ENCODE measurements at regions not wholly inside any gene's neighbourhood (a gene's known extent, or its start where the extent isn't known, plus 50 kb on each side); places are given as distances from the start of the nearest gene placed in this dataset.

DNA sequence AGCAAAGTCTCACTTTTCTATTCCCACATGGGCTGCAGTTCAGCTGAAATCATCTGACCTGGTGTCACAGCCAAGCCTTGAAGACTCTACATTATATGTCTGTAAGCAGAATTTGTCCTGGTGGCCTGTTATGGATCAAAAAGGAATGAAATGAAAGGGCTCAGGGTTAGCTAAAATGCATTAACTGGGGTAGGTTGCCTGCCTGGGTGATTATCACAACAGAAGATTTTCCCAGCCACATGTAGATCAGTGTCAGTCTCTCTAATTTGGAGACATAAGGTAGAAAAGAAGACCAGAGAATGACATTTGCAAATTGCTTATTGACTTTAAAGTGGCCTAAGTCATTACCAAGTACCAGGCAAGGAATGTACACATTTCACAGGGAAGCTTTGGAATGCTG is 289.0 kb downstream of the CAAP1 start:
- no peak overlapping the region for H3K4me3 ChIP-seq (ENCODE audit: low read depth, low read length)
- H3K27me3 Mint-ChIP-seq, result no peaks in the 10 kb centered on the region

DNA sequence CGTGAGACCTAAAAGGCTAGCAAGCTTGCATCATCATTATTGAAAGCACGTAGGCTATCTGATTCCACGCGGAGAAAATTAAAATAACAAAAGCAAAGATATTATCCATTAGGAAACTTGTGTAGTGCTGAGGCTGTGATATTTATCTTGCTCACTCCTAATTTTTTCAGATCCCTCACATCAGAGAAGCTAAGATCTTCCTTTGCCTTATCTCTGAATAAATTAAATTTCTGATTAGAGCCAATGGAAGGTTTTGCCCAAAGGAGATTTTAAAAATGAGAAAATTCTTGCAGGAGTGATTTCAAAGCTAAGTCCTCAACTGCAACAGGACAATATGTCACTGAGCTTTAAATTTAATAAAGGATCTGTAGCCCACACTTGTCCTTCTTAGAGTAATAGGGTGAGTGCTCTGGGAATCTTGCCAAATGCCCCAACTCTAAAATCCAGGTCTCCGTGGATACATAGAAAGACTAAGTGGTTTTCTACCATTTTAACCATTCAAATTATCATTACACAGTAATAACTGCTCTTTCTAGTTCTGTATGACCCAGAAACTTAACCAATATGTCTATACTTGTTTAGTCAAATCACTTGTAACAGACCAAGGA is 295.0 kb downstream of the CAAP1 start:
- Histone ChIP-seq H3K36me3 (ENCODE audit: control insufficient read depth, insufficient read depth, low read length) (no peaks in the 10 kb centered on the region), H3K27ac (ENCODE audit: insufficient read depth, low read length, poor library complexity, severe bottlenecking) (no peak overlapping the region), H3K27me3 (ENCODE audit: control insufficient read depth, insufficient read depth, low read length) (no peaks in the 10 kb centered on the region), H3K4me3 (ENCODE audit: low read depth, low read length) (no peak overlapping the region), H3K9me3 (ENCODE audit: control insufficient read depth in 2 of 2, low read length in 2 of 2) (no peaks in the 10 kb centered on the region), H3K4me1 (ENCODE audit: control insufficient read depth, insufficient read depth, low read length, poor library complexity, severe bottlenecking) (no peaks in the 10 kb centered on the region)
- Mint-ChIP-seq H3K4me3 (no peak overlapping the region), H3K36me3 (no peaks in the 10 kb centered on the region), H3K9me3 (peaks cover 4 to 25% (median 9%) of the 10 kb centered on the region in 7 donors), H3K27me3 (no peaks in the 10 kb centered on the region), H3K4me1 (no peaks in the 10 kb centered on the region), H3K27ac (no peak overlapping the region)
- DNase-seq (no peak), ATAC-seq (ENCODE audit: low read depth in 2 of 2) (no peak)

More for the DNA sequence above, 289.0 kb downstream of the CAAP1 start:
- ATAC-seq (ENCODE audit: low read depth in 2 of 2) (no peak), DNase-seq (no peak)
- Mint-ChIP-seq H3K4me3 (no peak overlapping the region), H3K4me1 (no peaks in the 10 kb centered on the region), H3K27ac (no peak overlapping the region), H3K36me3 (no peaks in the 10 kb centered on the region), H3K9me3 (peaks cover 0 to 10% (median 2%) of the 10 kb centered on the region in 7 donors)
- Histone ChIP-seq H3K4me1 (ENCODE audit: control insufficient read depth, insufficient read depth, low read length, poor library complexity, severe bottlenecking) (no peaks in the 10 kb centered on the region), H3K9me3 (ENCODE audit: control insufficient read depth in 2 of 2, low read length in 2 of 2) (no peaks in the 10 kb centered on the region), H3K27me3 (ENCODE audit: control insufficient read depth, insufficient read depth, low read length) (no peaks in the 10 kb centered on the region), H3K36me3 (ENCODE audit: control insufficient read depth, insufficient read depth, low read length) (no peaks in the 10 kb centered on the region), H3K27ac (ENCODE audit: insufficient read depth, low read length, poor library complexity, severe bottlenecking) (no peak overlapping the region)

DNA sequence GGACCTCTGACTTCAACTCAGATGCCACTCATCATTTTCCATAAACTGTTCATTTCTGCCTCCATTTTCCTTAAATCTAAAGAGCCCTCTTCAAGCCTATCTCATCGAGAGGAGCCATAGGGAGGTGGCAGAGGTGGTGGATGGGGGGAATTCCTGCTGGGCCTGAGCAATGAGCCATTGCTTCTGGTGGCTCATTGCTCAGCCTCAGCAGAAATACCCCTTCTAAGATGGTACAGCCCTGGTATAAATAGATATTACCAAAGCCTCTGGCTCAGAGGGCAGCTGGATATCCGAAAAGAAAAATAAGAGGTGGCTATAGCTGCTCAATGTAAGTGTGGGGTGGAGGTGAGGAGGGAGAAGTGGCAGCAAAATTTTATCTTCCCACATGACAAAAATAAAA is 313.5 kb downstream of the CAAP1 start:
- peaks cover 0 to 9% (median 0%) of the 10 kb centered on the region in 7 donors for H3K9me3 Mint-ChIP-seq
- H3K4me3 ChIP-seq (ENCODE audit: low read depth, low read length), result no peak overlapping the region
- no peak overlapping the region for H3K27ac ChIP-seq (ENCODE audit: insufficient read depth, low read length, poor library complexity, severe bottlenecking)
- H3K27me3 ChIP-seq (ENCODE audit: control insufficient read depth, insufficient read depth, low read length), result no peaks in the 10 kb centered on the region
- H3K4me1 ChIP-seq (ENCODE audit: control insufficient read depth, insufficient read depth, low read length, poor library complexity, severe bottlenecking), result no peaks in the 10 kb centered on the region
- no peaks in the 10 kb centered on the region for H3K36me3 ChIP-seq (ENCODE audit: control insufficient read depth, insufficient read depth, low read length)
- no peak overlapping the region for H3K4me3 Mint-ChIP-seq
- H3K4me1 Mint-ChIP-seq, result no peaks in the 10 kb centered on the region
- H3K27ac Mint-ChIP-seq, result no peak overlapping the region
- no peaks in the 10 kb centered on the region for H3K36me3 Mint-ChIP-seq
- ATAC-seq (ENCODE audit: low read depth in 2 of 2) (no peak), DNase-seq (no peak)
- H3K9me3 ChIP-seq (ENCODE audit: control insufficient read depth in 2 of 2, low read length in 2 of 2), result no peaks in the 10 kb centered on the region
- H3K27me3 Mint-ChIP-seq, result no peaks in the 10 kb centered on the region

DNA sequence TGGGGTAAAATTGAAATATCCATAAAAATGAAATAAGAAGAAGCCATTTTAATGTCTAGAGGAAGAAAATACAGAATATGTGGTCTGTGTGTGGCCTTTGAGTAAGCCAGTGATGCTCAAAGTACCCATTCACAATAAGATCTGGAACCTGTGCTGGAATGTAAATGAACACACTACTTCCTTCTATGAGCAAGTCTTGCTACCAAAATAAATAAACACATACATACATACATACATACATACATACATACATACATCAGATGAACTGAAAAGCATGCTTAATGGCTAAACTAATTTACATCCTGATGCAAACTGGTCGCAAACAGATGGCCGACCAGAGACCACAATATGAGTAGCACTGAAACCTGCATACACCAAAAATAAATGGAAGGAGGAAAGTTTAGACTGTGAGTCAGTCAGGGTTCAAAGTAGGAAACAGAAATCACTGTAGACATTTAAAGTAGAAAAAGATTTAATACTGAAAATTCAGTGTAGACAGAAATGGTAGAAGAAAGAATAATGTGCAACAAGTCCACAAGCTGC is 317.6 kb downstream of the CAAP1 start:
- Mint-ChIP-seq H3K4me1 (no peaks in the 10 kb centered on the region), H3K9me3 (peaks cover 0 to 2% (median 0%) of the 10 kb centered on the region in 7 donors), H3K27ac (no peak overlapping the region), H3K27me3 (no peaks in the 10 kb centered on the region), H3K36me3 (no peaks in the 10 kb centered on the region), H3K4me3 (no peak overlapping the region)
- no peak for ATAC-seq (ENCODE audit: low read depth in 2 of 2)
- no peaks in the 10 kb centered on the region for H3K4me1 ChIP-seq (ENCODE audit: control insufficient read depth, insufficient read depth, low read length, poor library complexity, severe bottlenecking)
- H3K27ac ChIP-seq (ENCODE audit: insufficient read depth, low read length, poor library complexity, severe bottlenecking), result no peak overlapping the region
- DNase-seq, result no peak
- no peaks in the 10 kb centered on the region for H3K36me3 ChIP-seq (ENCODE audit: control insufficient read depth, insufficient read depth, low read length)
- no peak overlapping the region for H3K4me3 ChIP-seq (ENCODE audit: low read depth, low read length)
- H3K27me3 ChIP-seq (ENCODE audit: control insufficient read depth, insufficient read depth, low read length), result no peaks in the 10 kb centered on the region
- no peaks in the 10 kb centered on the region for H3K9me3 ChIP-seq (ENCODE audit: control insufficient read depth in 2 of 2, low read length in 2 of 2)

DNA sequence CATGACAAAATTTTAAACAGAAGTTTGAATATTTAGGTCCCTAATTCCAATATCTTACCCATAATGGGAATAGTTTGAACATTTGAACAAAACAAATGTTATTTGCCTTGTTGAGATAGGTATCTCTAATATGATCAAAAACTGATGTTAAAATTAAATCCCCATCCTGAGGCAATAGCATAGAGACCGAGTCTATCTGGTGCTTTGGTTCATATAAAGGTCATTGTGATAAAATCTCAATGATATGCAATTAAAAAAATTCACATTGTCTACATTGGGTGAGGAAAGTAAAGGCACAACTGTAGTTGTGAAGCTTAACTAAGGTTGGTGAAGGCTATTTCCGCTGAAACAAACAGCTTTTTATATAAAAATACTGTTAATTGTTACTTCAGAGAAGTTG is 318.3 kb downstream of the CAAP1 start:
- Histone ChIP-seq H3K9me3 (ENCODE audit: control insufficient read depth in 2 of 2, low read length in 2 of 2) (no peaks in the 10 kb centered on the region), H3K27me3 (ENCODE audit: control insufficient read depth, insufficient read depth, low read length) (no peaks in the 10 kb centered on the region), H3K4me3 (ENCODE audit: low read depth, low read length) (no peak overlapping the region), H3K4me1 (ENCODE audit: control insufficient read depth, insufficient read depth, low read length, poor library complexity, severe bottlenecking) (no peaks in the 10 kb centered on the region), H3K27ac (ENCODE audit: insufficient read depth, low read length, poor library complexity, severe bottlenecking) (no peak overlapping the region), H3K36me3 (ENCODE audit: control insufficient read depth, insufficient read depth, low read length) (no peaks in the 10 kb centered on the region)
- H3K4me1 Mint-ChIP-seq, result no peaks in the 10 kb centered on the region
- H3K27me3 Mint-ChIP-seq, result no peaks in the 10 kb centered on the region
- ATAC-seq (ENCODE audit: low read depth in 2 of 2) (no peak), DNase-seq (no peak)
- H3K4me3 Mint-ChIP-seq, result no peak overlapping the region
- no peaks in the 10 kb centered on the region for H3K36me3 Mint-ChIP-seq
- H3K27ac Mint-ChIP-seq, result no peak overlapping the region
- H3K9me3 Mint-ChIP-seq, result peaks cover 0 to 2% (median 0%) of the 10 kb centered on the region in 7 donors

DNA sequence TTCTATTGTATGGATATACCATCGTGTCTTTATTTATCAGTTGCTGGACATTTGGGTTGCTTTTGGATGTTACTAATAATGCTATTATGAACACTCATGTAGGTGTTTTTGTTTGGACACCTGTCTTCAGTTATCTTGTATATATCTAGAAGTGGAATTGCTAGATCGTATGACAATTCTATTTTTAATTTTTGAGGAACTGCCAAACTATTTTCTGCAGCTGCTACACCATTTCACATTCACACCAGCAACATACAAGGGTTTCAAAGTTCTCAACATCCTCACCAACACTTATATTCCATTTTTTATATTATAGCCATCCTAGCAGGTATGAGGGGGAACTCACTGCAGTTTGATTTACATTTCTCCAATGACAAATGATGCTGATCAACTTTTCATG is 324.6 kb downstream of the CAAP1 start:
- Histone ChIP-seq H3K36me3 (ENCODE audit: control insufficient read depth, insufficient read depth, low read length) (no peaks in the 10 kb centered on the region), H3K4me1 (ENCODE audit: control insufficient read depth, insufficient read depth, low read length, poor library complexity, severe bottlenecking) (no peaks in the 10 kb centered on the region), H3K27me3 (ENCODE audit: control insufficient read depth, insufficient read depth, low read length) (no peaks in the 10 kb centered on the region), H3K4me3 (ENCODE audit: low read depth, low read length) (no peak overlapping the region), H3K27ac (ENCODE audit: insufficient read depth, low read length, poor library complexity, severe bottlenecking) (no peak overlapping the region), H3K9me3 (ENCODE audit: control insufficient read depth in 2 of 2, low read length in 2 of 2) (no peaks in the 10 kb centered on the region)
- no peak for DNase-seq
- Mint-ChIP-seq H3K9me3 (peaks cover 0 to 8% (median 2%) of the 10 kb centered on the region in 7 donors), H3K36me3 (no peaks in the 10 kb centered on the region), H3K27ac (no peak overlapping the region), H3K27me3 (no peaks in the 10 kb centered on the region), H3K4me3 (no peak overlapping the region), H3K4me1 (no peaks in the 10 kb centered on the region)
- no peak for ATAC-seq (ENCODE audit: low read depth in 2 of 2)

DNA sequence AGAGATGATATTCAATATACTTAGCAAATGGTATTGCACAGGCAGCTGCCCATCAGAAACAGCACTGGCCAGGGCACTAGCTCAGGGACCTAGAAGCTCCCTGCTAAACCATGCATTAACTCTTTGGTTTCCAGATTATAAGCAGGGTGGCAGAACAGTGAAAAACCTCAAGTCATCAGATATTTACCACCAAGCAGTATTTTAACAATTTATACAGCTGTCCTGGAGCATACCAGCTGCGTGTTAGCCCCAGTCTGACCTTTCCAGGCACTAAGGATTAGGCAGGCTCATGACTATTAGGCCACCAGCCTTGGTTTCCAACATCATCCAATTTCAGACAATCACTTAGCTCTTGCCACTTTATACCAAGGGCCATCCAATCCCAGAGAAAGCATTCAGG is 326.5 kb downstream of the CAAP1 start:
- no peak overlapping the region for H3K4me3 Mint-ChIP-seq
- Histone ChIP-seq H3K9me3 (ENCODE audit: control insufficient read depth in 2 of 2, low read length in 2 of 2) (no peaks in the 10 kb centered on the region), H3K27ac (ENCODE audit: insufficient read depth, low read length, poor library complexity, severe bottlenecking) (no peak overlapping the region), H3K4me3 (ENCODE audit: low read depth, low read length) (no peak overlapping the region), H3K36me3 (ENCODE audit: control insufficient read depth, insufficient read depth, low read length) (no peaks in the 10 kb centered on the region), H3K27me3 (ENCODE audit: control insufficient read depth, insufficient read depth, low read length) (no peaks in the 10 kb centered on the region), H3K4me1 (ENCODE audit: control insufficient read depth, insufficient read depth, low read length, poor library complexity, severe bottlenecking) (no peaks in the 10 kb centered on the region)
- H3K27me3 Mint-ChIP-seq, result no peaks in the 10 kb centered on the region
- ATAC-seq (ENCODE audit: low read depth in 2 of 2), result no peak
- DNase-seq, result no peak
- no peak overlapping the region for H3K27ac Mint-ChIP-seq
- H3K4me1 Mint-ChIP-seq, result no peaks in the 10 kb centered on the region
- H3K9me3 Mint-ChIP-seq, result peaks cover 0 to 9% (median 4%) of the 10 kb centered on the region in 7 donors
- no peaks in the 10 kb centered on the region for H3K36me3 Mint-ChIP-seq

DNA sequence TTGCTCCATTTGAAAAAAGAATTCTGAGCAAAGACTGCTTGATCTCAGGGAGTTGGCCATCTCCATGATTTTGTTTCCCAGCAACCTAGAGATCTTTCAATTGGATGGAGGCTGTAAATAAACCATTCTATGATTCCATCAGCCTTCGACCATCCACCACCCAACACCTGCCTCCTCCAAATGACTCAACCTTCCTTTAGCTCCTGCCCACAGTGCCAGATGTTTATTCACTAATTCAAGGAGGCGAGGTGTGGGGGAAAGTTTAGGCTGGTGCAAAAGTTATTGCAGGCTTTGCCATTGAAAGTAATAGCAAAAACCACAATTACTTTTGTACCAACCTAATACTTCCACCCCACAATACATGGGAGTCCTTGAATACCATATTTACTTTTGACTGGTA is 327.5 kb downstream of the CAAP1 start:
- Histone ChIP-seq H3K36me3 (ENCODE audit: control insufficient read depth, insufficient read depth, low read length) (no peaks in the 10 kb centered on the region), H3K4me3 (ENCODE audit: low read depth, low read length) (no peak overlapping the region), H3K9me3 (ENCODE audit: control insufficient read depth in 2 of 2, low read length in 2 of 2) (no peaks in the 10 kb centered on the region), H3K4me1 (ENCODE audit: control insufficient read depth, insufficient read depth, low read length, poor library complexity, severe bottlenecking) (no peaks in the 10 kb centered on the region), H3K27ac (ENCODE audit: insufficient read depth, low read length, poor library complexity, severe bottlenecking) (no peak overlapping the region), H3K27me3 (ENCODE audit: control insufficient read depth, insufficient read depth, low read length) (no peaks in the 10 kb centered on the region)
- Mint-ChIP-seq H3K27me3 (no peaks in the 10 kb centered on the region), H3K36me3 (no peaks in the 10 kb centered on the region), H3K9me3 (peaks cover 0 to 15% (median 3%) of the 10 kb centered on the region in 7 donors), H3K4me1 (no peaks in the 10 kb centered on the region), H3K4me3 (no peak overlapping the region), H3K27ac (no peak overlapping the region)
- no peak for ATAC-seq (ENCODE audit: low read depth in 2 of 2)
- no peak for DNase-seq
